ENCODE measurements at regions not wholly inside any gene's neighbourhood (a gene's known extent, or its start where the extent isn't known, plus 50 kb on each side); places are given as distances from the start of the nearest gene placed in this dataset. TPM values are rescaled to one million over a fixed set of nuclear protein-coding genes. Genes with fewer than 3 reads are reported as not detected.

Small RNA genes lying in the stretch of these regions (microRNA-seq; reads per million reads assigned to microRNA genes)
- gene AC018710.1 (ENCODE audit: insufficient read depth, insufficient read length) = not detected
- not detected for gene AC019235.1 (ENCODE audit: insufficient read depth, insufficient read length)
- 13.1 to 33.1 reads per million in 2 experiments for gene MIR1305 (ENCODE audit: insufficient read depth in 1 of 2, insufficient read length in 1 of 2, unreplicated experiment in 1 of 2)
- gene RF00571 (ENCODE audit: insufficient read depth, insufficient read length) = not detected
- gene RN7SKP13 (ENCODE audit: insufficient read depth, insufficient read length) = not detected
- gene RNA5SP173 (ENCODE audit: insufficient read depth, insufficient read length) = not detected
- gene RNU1-45P (ENCODE audit: insufficient read depth, insufficient read length) = not detected

Small RNA genes lying in the stretch of these regions (small RNA-seq; reads per million reads assigned to genes)
- gene AC018710.1 (0 reads per million in 5 experiments), gene AC019235.1 (0 reads per million in 5 experiments), gene MIR1305 (0 to 18.5 (median 15.4) reads per million in 5 experiments), gene RF00571 (0 reads per million in 5 experiments), gene RN7SKP13 (0 reads per million in 5 experiments), gene RNA5SP173 (0 to 0.31 (median 0) reads per million in 5 experiments), gene RNU1-45P (0 to 1.2 (median 0.14) reads per million in 5 experiments)

Data from IMR-90 (cell line).